ENCODE measurements at regions not wholly inside any gene's neighbourhood (a gene's known extent, or its start where the extent isn't known, plus 50 kb on each side); places are given as distances from the start of the nearest gene placed in this dataset.

DNA sequence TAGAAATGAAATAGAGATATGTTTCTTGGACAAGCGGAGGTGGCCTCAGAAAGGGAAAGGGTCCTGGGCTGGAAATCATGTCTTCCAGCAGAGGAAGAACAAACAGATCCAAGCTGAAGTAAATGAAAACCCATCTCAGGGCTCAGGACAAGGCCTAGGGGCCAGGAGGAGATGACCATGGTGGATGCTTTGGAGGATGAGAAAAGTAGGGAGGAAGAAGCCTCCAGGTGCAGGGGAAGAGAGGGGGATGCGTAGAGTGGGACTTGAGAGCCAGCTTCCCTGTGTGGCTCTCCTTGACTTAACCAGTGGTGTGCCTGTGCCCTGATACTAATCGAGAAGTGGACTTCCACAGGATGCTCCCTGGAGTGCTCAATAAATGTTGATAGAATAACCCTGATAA, 203.2 kb downstream of the FAM43A start:
- Histone ChIP-seq H3K4me3 (ENCODE audit: low read depth in 2 of 2, low read length in 1 of 2) (no peak overlapping the region), H3K9me2 (no peaks in the 10 kb centered on the region), H3K36me3 (replicated peaks in 1 of 2; ENCODE audit: control insufficient read depth in 1 of 2, insufficient read depth in 2 of 2, low read length in 1 of 2) (no peaks in the 10 kb centered on the region), H2AFZ (ENCODE audit: low read depth) (no peak overlapping the region), H3K27ac (ENCODE audit: low read depth in 2 of 2, low read length in 1 of 2) (no peak overlapping the region), H3K4me2 (no peak overlapping the region), H3K9me3 (no peaks in the 10 kb centered on the region), H3F3A (replicated peaks; ENCODE audit: insufficient read depth) (no peaks in the 10 kb centered on the region), H3K79me2 (ENCODE audit: insufficient read depth) (no peaks in the 10 kb centered on the region), H4K20me1 (ENCODE audit: insufficient read depth) (no peaks in the 10 kb centered on the region), H3K4me1 (ENCODE audit: control insufficient read depth in 1 of 2, insufficient read depth in 2 of 2, low read depth in 1 of 2, low read length in 1 of 2) (peaks cover 0 to 6% of the 10 kb centered on the region in 2 experiments; a peak in 1 of 4 replicates), H3K9ac (no peak overlapping the region), H3K27me3 (ENCODE audit: insufficient read depth) (no peaks in the 10 kb centered on the region)
- TF ChIP-seq GATA2 (CRISPR knock-in tag; IDR thresholded peaks at IDR 0.05) (peak; percentile 33; the same call in 1 of the 2 replicates), POLR2AphosphoS5 (IDR thresholded peaks at IDR 0.05; ENCODE audit: low read depth, low read length) (no peak)
- CTCF ChIA-PET = interaction anchor here (1.3 to 1.5 kb wide), 2 partner anchors 14 to 16 kb away, joined by 4 to 5 read pairs; no protein-coding TSS in a partner anchor
- POLR2A ChIA-PET = no interaction called here
- no peak for DNase-seq
- 58% methylated on average over 3 of the region's 3 CpGs for WGBS (ENCODE audit: low lambda C conversion rate)

DNA sequence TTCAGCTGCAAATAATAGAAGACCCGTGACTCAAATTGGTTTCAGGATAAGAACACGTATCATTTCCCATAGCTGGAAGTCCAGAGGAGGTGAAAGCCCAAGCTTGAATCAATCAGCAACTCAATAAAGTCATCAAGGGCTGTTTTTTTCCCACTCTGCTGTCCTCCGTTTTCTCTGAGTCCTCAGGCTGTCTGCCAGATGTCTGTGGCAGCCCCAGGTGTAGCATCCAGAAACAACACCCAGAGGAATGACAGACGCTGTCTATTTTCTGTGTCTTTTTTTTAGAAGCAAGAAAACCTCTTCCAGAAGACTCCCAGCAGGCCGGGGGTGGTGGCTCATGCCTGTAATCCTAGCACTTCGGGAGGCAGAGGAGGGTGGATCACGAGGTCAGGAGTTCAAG, 204.4 kb downstream of the FAM43A start:
- Histone ChIP-seq H3K4me1 (ENCODE audit: control insufficient read depth in 1 of 2, insufficient read depth in 2 of 2, low read depth in 1 of 2, low read length in 1 of 2) (peaks cover 0 to 6% of the 10 kb centered on the region in 2 experiments; a peak in 1 of 4 replicates), H3K9me2 (no peaks in the 10 kb centered on the region), H3K4me3 (ENCODE audit: low read depth in 2 of 2, low read length in 1 of 2) (no peak overlapping the region), H3K9me3 (peaks cover 5% of the 10 kb centered on the region; the same call in 1 of the 2 replicates), H3K79me2 (ENCODE audit: insufficient read depth) (no peaks in the 10 kb centered on the region), H3K27me3 (ENCODE audit: insufficient read depth) (no peaks in the 10 kb centered on the region), H3F3A (replicated peaks; ENCODE audit: insufficient read depth) (no peaks in the 10 kb centered on the region), H3K27ac (ENCODE audit: low read depth in 2 of 2, low read length in 1 of 2) (no peak overlapping the region), H4K20me1 (ENCODE audit: insufficient read depth) (no peaks in the 10 kb centered on the region), H3K36me3 (replicated peaks in 1 of 2; ENCODE audit: control insufficient read depth in 1 of 2, insufficient read depth in 2 of 2, low read length in 1 of 2) (no peaks in the 10 kb centered on the region), H3K4me2 (no peak overlapping the region), H3K9ac (no peak overlapping the region), H2AFZ (ENCODE audit: low read depth) (no peak overlapping the region)
- DNase-seq = no peak
- TF ChIP-seq, protein P1, sequence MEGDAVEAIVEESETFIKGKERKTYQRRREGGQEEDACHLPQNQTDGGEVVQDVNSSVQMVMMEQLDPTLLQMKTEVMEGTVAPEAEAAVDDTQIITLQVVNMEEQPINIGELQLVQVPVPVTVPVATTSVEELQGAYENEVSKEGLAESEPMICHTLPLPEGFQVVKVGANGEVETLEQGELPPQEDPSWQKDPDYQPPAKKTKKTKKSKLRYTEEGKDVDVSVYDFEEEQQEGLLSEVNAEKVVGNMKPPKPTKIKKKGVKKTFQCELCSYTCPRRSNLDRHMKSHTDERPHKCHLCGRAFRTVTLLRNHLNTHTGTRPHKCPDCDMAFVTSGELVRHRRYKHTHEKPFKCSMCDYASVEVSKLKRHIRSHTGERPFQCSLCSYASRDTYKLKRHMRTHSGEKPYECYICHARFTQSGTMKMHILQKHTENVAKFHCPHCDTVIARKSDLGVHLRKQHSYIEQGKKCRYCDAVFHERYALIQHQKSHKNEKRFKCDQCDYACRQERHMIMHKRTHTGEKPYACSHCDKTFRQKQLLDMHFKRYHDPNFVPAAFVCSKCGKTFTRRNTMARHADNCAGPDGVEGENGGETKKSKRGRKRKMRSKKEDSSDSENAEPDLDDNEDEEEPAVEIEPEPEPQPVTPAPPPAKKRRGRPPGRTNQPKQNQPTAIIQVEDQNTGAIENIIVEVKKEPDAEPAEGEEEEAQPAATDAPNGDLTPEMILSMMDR (IDR thresholded peaks at IDR 0.05) = no peak
- TF ChIP-seq CHD2 (IDR thresholded peaks at IDR 0.05; ENCODE audit: low read length, partially characterized antibody) (no peak), MXI1 (IDR thresholded peaks at IDR 0.05; ENCODE audit: low read depth, low read length) (no peak), GATA2 (CRISPR knock-in tag; IDR thresholded peaks at IDR 0.05) (no peak), RCOR1 (IDR thresholded peaks at IDR 0.05; ENCODE audit: low read length) (no peak), RFX5 (IDR thresholded peaks at IDR 0.05; ENCODE audit: low read length) (no peak), ELF1 (IDR thresholded peaks at IDR 0.05) (no peak)
- TF ChIP-seq, protein P2, sequence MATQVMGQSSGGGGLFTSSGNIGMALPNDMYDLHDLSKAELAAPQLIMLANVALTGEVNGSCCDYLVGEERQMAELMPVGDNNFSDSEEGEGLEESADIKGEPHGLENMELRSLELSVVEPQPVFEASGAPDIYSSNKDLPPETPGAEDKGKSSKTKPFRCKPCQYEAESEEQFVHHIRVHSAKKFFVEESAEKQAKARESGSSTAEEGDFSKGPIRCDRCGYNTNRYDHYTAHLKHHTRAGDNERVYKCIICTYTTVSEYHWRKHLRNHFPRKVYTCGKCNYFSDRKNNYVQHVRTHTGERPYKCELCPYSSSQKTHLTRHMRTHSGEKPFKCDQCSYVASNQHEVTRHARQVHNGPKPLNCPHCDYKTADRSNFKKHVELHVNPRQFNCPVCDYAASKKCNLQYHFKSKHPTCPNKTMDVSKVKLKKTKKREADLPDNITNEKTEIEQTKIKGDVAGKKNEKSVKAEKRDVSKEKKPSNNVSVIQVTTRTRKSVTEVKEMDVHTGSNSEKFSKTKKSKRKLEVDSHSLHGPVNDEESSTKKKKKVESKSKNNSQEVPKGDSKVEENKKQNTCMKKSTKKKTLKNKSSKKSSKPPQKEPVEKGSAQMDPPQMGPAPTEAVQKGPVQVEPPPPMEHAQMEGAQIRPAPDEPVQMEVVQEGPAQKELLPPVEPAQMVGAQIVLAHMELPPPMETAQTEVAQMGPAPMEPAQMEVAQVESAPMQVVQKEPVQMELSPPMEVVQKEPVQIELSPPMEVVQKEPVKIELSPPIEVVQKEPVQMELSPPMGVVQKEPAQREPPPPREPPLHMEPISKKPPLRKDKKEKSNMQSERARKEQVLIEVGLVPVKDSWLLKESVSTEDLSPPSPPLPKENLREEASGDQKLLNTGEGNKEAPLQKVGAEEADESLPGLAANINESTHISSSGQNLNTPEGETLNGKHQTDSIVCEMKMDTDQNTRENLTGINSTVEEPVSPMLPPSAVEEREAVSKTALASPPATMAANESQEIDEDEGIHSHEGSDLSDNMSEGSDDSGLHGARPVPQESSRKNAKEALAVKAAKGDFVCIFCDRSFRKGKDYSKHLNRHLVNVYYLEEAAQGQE (IDR thresholded peaks at IDR 0.05; ENCODE audit: low read depth, low read length) = no peak
- TF ChIP-seq, protein P3, sequence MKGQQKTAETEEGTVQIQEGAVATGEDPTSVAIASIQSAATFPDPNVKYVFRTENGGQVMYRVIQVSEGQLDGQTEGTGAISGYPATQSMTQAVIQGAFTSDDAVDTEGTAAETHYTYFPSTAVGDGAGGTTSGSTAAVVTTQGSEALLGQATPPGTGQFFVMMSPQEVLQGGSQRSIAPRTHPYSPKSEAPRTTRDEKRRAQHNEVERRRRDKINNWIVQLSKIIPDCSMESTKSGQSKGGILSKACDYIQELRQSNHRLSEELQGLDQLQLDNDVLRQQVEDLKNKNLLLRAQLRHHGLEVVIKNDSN (IDR thresholded peaks at IDR 0.05; ENCODE audit: borderline replicate concordance, low read depth) = no peak
- ChIA-PET POLR2A (no interaction called here), CTCF (interaction anchor here (1.3 to 1.5 kb wide), 2 partner anchors 15 to 17 kb away, joined by 4 to 5 read pairs; no protein-coding TSS in a partner anchor)
- WGBS (ENCODE audit: low lambda C conversion rate) = 58% methylated on average over 6 of the region's 7 CpGs
